Stimulated activated CD8-positive, alpha-beta memory T cell treated with anti-CD3 and anti-CD28 coated beads, Interleukin-12 subunit alpha, Interleukin-12 subunit beta, amount 100 ng/mL, for 4 hours (primary cell): ENCODE measurements at regions not wholly inside any gene's neighbourhood (a gene's known extent, or its start where the extent isn't known, plus 50 kb on each side); places are given as distances from the start of the nearest gene placed in this dataset.
"Not testable (repeated sequence)": the region's sequence is repeated elsewhere in the genome, so short reads cannot be mapped to it uniquely, and the experiment has no call there.

ENCODE experiments used
- DNase-seq: peaks from one replicate; pipeline ENCODE4 v3.0.0-alpha.2; 2020; ENCODE audit warnings: low read depth

GRCh38 chr3:106120356-106120755, 251.5 kb upstream of the CBLB start:
- DNase-seq = no peak

- no peak for DNase-seq
Measured at GRCh38 chr3:106121491-106122289, 252.9 kb upstream of the CBLB start.

- no peak for DNase-seq
Measured at GRCh38 chr3:106124818-106125217, 256.0 kb upstream of the CBLB start.

DNA sequence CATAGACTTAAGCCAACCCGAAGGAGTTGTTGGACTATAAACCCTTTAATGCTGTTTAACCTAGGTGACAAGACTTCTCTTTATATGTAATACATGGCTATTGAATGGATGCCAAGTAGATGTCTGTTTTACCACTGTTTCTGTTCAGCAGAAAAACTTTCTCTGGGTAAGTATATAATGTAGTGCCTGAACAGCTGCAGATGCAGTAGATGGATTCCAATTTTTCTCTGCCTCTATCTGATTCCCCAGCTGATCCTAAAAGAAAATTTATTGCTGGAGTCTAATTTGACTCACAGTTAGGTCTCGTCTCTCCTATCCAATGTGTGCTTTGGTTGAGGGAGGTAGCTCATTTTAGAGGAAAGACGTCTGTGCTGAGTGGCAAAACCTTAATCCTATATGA, 256.5 kb upstream of the CBLB start:
- no peak for DNase-seq

- no peak for DNase-seq
Measured at GRCh38 chr3:106126067-106126845, 257.4 kb upstream of the CBLB start.

GRCh38 chr3:106126846-106127235, 258.0 kb upstream of the CBLB start:
- DNase-seq = no peak

DNA sequence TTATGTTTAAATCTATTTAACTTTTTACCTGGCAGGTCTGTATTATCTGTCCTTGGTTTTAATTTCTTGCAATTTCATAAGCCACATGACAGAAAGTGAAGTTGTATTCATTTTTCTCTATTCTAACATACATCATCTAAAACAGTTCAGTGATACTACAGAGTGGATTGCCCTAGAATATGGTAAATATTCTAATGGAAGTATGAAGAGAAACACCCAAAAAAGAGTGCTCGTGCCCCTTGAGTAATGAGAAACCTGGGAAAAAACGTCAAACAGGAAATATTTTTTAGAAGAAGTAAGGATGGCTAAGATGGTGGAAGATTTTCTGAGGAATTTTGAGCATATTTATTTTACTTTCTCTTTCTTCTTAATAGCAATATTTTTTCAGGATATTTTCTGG, 261.1 kb upstream of the CBLB start:
- DNase-seq = no peak

DNA sequence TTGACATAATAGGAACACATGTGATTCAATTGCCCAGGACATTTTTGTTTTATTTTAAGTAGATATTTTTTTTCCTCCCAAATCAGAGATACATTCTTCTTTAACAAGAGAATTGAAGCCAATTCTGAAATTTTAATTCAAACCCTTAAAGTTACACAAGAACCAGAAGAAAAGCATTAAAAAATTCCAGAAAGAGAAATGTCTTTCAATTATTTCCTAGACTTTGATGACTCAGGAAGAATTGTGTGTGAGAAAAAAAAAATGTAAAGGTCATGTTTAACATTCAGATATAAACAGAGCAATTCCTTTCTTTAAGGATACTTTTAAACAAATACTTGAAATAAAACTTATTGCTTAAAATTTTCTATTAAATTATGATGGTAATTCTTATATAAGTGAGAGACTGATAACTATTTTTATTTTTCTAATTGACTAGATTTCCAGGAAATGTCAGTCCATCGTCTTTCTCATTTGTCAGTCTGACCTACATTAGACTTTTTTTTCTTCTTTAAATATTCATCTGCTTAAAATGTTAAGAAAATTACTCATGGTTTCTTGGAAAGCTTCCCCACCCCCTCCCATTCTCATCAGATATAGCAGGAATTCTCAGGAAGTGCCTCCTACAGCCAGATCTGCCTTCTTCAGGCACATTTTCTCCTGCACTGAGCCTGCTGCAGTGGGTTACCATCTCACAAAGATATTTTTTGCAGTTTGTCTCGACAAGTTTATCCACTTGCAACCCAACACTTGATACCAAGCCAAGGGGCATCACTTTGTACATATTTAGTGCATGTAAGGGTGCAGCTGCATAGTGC, 261.8 kb upstream of the CBLB start:
- DNase-seq = no peak

DNA sequence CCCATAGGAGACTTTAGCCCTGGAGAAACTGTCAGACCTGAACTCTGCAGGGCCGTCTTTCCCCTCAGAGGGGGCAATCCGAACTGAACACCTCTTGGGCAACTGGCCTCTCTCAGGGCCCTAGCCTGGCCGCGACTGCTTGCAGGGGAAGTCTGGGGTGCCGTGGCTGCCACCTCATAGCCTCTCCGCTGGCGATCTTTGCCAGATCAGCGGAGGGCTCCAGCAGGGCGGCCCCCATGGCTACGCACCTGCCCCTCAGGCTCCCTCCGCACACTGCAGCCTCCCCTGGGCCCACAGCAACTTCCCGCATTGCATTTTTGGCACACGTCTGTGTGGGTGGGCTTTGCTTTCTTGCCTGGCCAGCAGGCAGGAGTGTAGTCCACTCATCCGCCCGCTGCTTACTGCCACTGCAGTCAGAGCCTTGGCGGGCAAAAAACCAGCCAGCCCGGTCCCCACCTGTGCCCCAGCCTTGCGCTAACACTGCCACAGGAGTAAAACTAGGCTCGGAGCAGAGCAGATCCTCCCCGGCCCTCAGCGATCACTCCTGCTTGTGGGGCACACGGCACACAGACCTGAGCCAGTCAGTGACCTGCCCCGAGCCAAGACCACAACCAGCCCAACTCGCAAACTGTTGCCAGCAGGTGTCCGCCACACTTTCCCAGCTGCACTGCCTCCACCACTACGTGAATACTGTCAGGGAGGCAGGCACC, 266.8 kb upstream of the CBLB start:
- DNase-seq = no peak

DNA sequence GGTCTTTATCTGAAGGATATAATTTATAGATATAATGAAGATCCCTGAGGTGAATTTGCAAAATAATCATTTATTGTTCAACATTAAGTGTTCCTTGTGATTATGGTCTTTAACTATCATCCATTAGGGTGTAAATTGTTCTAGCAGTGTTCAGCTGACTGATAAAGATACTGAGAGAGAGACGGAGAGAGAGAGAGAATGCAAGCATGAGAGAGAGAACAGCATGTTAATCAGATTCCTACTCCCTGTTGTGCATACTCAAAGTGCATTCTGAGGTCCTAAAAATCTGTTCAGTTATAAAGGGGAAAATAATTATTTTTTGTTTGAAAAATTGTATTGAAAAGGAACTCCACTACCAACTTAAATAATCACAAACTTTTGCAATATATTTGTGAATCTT, 271.0 kb upstream of the CBLB start:
- DNase-seq = no peak

GRCh38 chr3:106140431-106140830, 271.6 kb upstream of the CBLB start:
- no peak for DNase-seq

GRCh38 chr3:106144030-106144429, 275.2 kb upstream of the CBLB start:
- no peak for DNase-seq

DNA sequence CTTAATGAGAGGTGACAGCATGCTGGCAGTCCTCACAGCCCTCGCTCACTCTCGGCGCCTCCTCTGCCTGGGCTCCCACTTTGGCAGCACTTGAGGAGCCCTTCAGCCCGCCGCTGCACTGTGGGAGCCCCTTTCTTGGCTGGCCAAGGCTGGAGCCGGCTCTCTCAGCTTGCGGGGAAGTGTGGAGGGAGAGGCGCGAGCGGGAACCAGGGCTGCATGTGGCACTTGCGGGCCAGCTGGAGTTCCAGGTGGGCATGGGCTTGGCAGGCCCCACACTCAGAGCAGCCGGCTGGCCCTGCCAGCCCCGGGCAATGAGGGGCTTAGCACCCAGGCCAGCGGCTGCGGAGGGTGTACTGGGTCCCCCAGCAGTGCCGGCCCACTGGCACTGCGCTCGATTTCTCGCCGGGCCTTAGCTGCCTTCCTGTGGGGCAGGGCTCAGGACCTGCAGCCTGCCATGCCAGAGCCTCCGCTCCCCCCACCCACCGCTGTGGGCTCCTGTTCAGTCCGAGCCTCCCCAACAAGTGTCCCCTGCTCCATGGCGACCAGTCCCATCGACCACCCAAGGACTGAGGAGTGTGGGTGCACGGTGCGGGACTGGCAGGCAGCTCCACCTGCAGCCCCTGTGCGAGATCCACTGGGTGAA, 279.7 kb upstream of the CBLB start:
- DNase-seq = not testable (repeated sequence)

GRCh38 chr3:106157411-106157810, 288.6 kb upstream of the CBLB start:
- DNase-seq = no peak

- DNase-seq = no peak
Measured at GRCh38 chr3:106160396-106160795, 291.6 kb upstream of the CBLB start.

- DNase-seq = no peak
Measured at GRCh38 chr3:106161246-106161645, 292.4 kb upstream of the CBLB start.

GRCh38 chr3:106167728-106168127, 298.9 kb upstream of the CBLB start:
- no peak for DNase-seq

DNA sequence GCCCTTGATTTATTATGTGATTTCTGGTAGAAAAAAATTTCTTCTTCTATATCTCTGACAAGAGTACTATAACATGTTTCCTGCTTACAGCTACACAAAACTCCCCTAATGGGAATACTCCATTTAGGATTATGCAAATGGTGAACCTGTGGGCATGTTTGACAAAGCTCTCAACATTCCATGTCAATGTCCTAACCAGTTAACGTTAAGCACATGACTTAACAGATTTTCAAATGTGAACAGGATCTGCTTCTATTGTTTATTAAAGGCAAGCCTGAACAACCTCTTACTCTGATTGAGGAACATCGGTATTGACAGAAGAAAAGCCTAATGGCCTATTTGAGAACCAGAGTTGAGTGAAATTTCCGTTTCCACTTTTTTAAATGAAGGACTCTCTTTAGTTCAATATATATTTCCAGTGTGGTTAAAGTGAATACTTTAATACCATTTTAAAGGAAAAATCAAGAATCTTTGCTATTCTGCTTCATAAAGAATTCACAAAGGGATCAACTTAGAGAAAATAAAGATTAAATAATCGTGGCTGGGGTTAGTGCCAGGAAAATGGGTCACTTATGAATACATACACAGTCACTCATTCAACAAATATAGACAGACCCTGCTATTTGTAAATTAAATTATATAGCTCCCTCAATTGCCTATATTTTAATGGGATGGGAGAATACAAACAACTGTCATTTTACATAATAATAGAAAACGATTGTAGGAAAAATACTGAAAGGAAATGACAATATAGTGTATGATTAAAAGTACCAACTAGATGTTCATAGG, 300.3 kb upstream of the CBLB start:
- no peak for DNase-seq

- DNase-seq = no peak
Measured at GRCh38 chr3:106170636-106171035, 301.8 kb upstream of the CBLB start.

GRCh38 chr3:106172101-106172500, 303.3 kb upstream of the CBLB start:
- DNase-seq = no peak

- no peak for DNase-seq
Measured at GRCh38 chr3:106172780-106173179, 304.0 kb upstream of the CBLB start.
